ENCODE measurements at regions not wholly inside any gene's neighbourhood (a gene's known extent, or its start where the extent isn't known, plus 50 kb on each side); places are given as distances from the start of the nearest gene placed in this dataset.

GRCh38 chr2:104904889-104905288 is 51.0 kb downstream of the POU3F3 start:
- H3K4me1 Mint-ChIP-seq = no peaks in the 10 kb centered on the region
- no peak for ATAC-seq
- CTCF ChIA-PET = no interaction called here

GRCh38 chr2:104909317-104909716 is 55.4 kb downstream of the POU3F3 start:
- no peaks in the 10 kb centered on the region for H3K4me1 Mint-ChIP-seq
- no peak overlapping the region for H3K27ac Mint-ChIP-seq
- H3K36me3 Mint-ChIP-seq (ENCODE audit: low read depth) = no peaks in the 10 kb centered on the region
- DNase-seq = no peak
- intact Hi-C loops (cut with DNase I, micrococcal nuclease) = no loop called here
- CTCF ChIA-PET = interaction anchor here (0.8 kb wide), 1 partner anchor 76 kb away, joined by 3 read pairs; no protein-coding TSS in a partner anchor
- no peaks in the 10 kb centered on the region for H3K9me3 Mint-ChIP-seq (ENCODE audit: low read depth)
- no peak for ATAC-seq
- peaks cover 4% of the 10 kb centered on the region for H3K27me3 Mint-ChIP-seq
- POLR2A ChIA-PET = no interaction called here
- no peak overlapping the region for H3K4me3 Mint-ChIP-seq

More at GRCh38 chr2:104904889-104905288, 51.0 kb downstream of the POU3F3 start:
- DNase-seq = no peak
- Mint-ChIP-seq H3K4me3 (no peak overlapping the region), H3K27ac (no peak overlapping the region), H3K36me3 (ENCODE audit: low read depth) (no peaks in the 10 kb centered on the region), H3K9me3 (ENCODE audit: low read depth) (no peaks in the 10 kb centered on the region), H3K27me3 (peaks cover 4% of the 10 kb centered on the region)
- POLR2A ChIA-PET = no interaction called here
- intact Hi-C loops (cut with DNase I, micrococcal nuclease) = no loop called here

GRCh38 chr2:104914509-104914908 is 60.6 kb downstream of the POU3F3 start:
- intact Hi-C loops (cut with DNase I, micrococcal nuclease) = no loop called here
- no peak for DNase-seq
- no peak for ATAC-seq
- H3K9me3 Mint-ChIP-seq (ENCODE audit: low read depth) = no peaks in the 10 kb centered on the region
- CTCF ChIA-PET = no interaction called here
- H3K4me1 Mint-ChIP-seq = no peaks in the 10 kb centered on the region
- no peaks in the 10 kb centered on the region for H3K36me3 Mint-ChIP-seq (ENCODE audit: low read depth)
- H3K27me3 Mint-ChIP-seq = no peaks in the 10 kb centered on the region
- no peak overlapping the region for H3K4me3 Mint-ChIP-seq
- no peak overlapping the region for H3K27ac Mint-ChIP-seq
- POLR2A ChIA-PET = no interaction called here

GRCh38 chr2:104915107-104915793 is 61.3 kb downstream of the POU3F3 start:
- no peaks in the 10 kb centered on the region for H3K36me3 Mint-ChIP-seq (ENCODE audit: low read depth)
- CTCF ChIA-PET = no interaction called here
- no peaks in the 10 kb centered on the region for H3K4me1 Mint-ChIP-seq
- H3K27me3 Mint-ChIP-seq = peaks cover under 1% of the 10 kb centered on the region
- H3K9me3 Mint-ChIP-seq (ENCODE audit: low read depth) = no peaks in the 10 kb centered on the region
- H3K4me3 Mint-ChIP-seq = no peak overlapping the region
- H3K27ac Mint-ChIP-seq = no peak overlapping the region
- intact Hi-C loops (cut with DNase I, micrococcal nuclease) = no loop called here
- POLR2A ChIA-PET = no interaction called here
- ATAC-seq = no peak
- DNase-seq = no peak

- Mint-ChIP-seq H3K4me3 (no peak overlapping the region), H3K27me3 (peaks cover 4% of the 10 kb centered on the region), H3K4me1 (no peaks in the 10 kb centered on the region), H3K9me3 (ENCODE audit: low read depth) (peaks cover 10% of the 10 kb centered on the region), H3K36me3 (ENCODE audit: low read depth) (no peaks in the 10 kb centered on the region), H3K27ac (no peak overlapping the region)
- POLR2A ChIA-PET = no interaction called here
- CTCF ChIA-PET = no interaction called here
- ATAC-seq (no peak), DNase-seq (no peak)
- intact Hi-C loops (cut with DNase I, micrococcal nuclease) = no loop called here
These were observed 65.2 kb downstream of the POU3F3 start for GRCh38 chr2:104919127-104919526.

- Mint-ChIP-seq H3K4me1 (no peaks in the 10 kb centered on the region), H3K4me3 (no peak overlapping the region), H3K27ac (no peak overlapping the region), H3K27me3 (peaks cover 10% of the 10 kb centered on the region), H3K9me3 (ENCODE audit: low read depth) (peaks cover 10% of the 10 kb centered on the region), H3K36me3 (ENCODE audit: low read depth) (no peaks in the 10 kb centered on the region)
- intact Hi-C loops (cut with DNase I, micrococcal nuclease) = no loop called here
- DNase-seq (no peak), ATAC-seq (no peak)
- ChIA-PET POLR2A (no interaction called here), CTCF (interaction anchor here (1.4 kb wide), 1 partner anchor 118 kb away, joined by 3 read pairs; no protein-coding TSS in a partner anchor)
These were observed 69.8 kb downstream of the POU3F3 start for GRCh38 chr2:104923665-104924064.

GRCh38 chr2:104929663-104930062 is 75.7 kb downstream of the POU3F3 start:
- POLR2A ChIA-PET = no interaction called here

GRCh38 chr2:104930732-104931131 is 76.8 kb downstream of the POU3F3 start:
- Mint-ChIP-seq H3K4me3 (no peak overlapping the region), H3K36me3 (ENCODE audit: low read depth) (no peaks in the 10 kb centered on the region), H3K27me3 (peaks cover 5% of the 10 kb centered on the region), H3K4me1 (peaks cover 2% of the 10 kb centered on the region), H3K9me3 (ENCODE audit: low read depth) (no peaks in the 10 kb centered on the region), H3K27ac (no peak overlapping the region)
- POLR2A ChIA-PET = no interaction called here
- no peak for DNase-seq
- ATAC-seq = no peak
- intact Hi-C loops (cut with DNase I, micrococcal nuclease) = no loop called here
- CTCF ChIA-PET = no interaction called here

More at GRCh38 chr2:104929663-104930062, 75.7 kb downstream of the POU3F3 start:
- peak; percentile 22 for DNase-seq
- CTCF ChIA-PET = no interaction called here
- intact Hi-C loops (cut with DNase I, micrococcal nuclease) = no loop called here
- Mint-ChIP-seq H3K36me3 (ENCODE audit: low read depth) (no peaks in the 10 kb centered on the region), H3K4me1 (peaks cover 2% of the 10 kb centered on the region), H3K27ac (no peak overlapping the region), H3K27me3 (peaks cover 5% of the 10 kb centered on the region), H3K4me3 (no peak overlapping the region), H3K9me3 (ENCODE audit: low read depth) (no peaks in the 10 kb centered on the region)
- peak; percentile 49 for ATAC-seq

GRCh38 chr2:104932243-104932642 is 78.3 kb downstream of the POU3F3 start:
- CTCF ChIA-PET = no interaction called here
- Mint-ChIP-seq H3K4me3 (no peak overlapping the region), H3K36me3 (ENCODE audit: low read depth) (no peaks in the 10 kb centered on the region), H3K27me3 (peaks cover 1% of the 10 kb centered on the region), H3K4me1 (peaks cover 2% of the 10 kb centered on the region), H3K27ac (no peak overlapping the region), H3K9me3 (ENCODE audit: low read depth) (no peaks in the 10 kb centered on the region)
- intact Hi-C loops (cut with DNase I, micrococcal nuclease) = no loop called here
- ATAC-seq (no peak), DNase-seq (no peak)
- POLR2A ChIA-PET = no interaction called here

GRCh38 chr2:104933151-104933917 is 79.4 kb downstream of the POU3F3 start:
- POLR2A ChIA-PET = no interaction called here
- DNase-seq (no peak), ATAC-seq (no peak)
- peaks cover 1% of the 10 kb centered on the region for H3K27me3 Mint-ChIP-seq
- no peak overlapping the region for H3K4me3 Mint-ChIP-seq
- intact Hi-C loops (cut with DNase I, micrococcal nuclease) = no loop called here
- no peaks in the 10 kb centered on the region for H3K9me3 Mint-ChIP-seq (ENCODE audit: low read depth)
- no peak overlapping the region for H3K27ac Mint-ChIP-seq
- CTCF ChIA-PET = no interaction called here
- H3K36me3 Mint-ChIP-seq (ENCODE audit: low read depth) = no peaks in the 10 kb centered on the region
- peaks cover 8% of the 10 kb centered on the region for H3K4me1 Mint-ChIP-seq

GRCh38 chr2:104936527-104936926 is 82.6 kb downstream of the POU3F3 start:
- no peaks in the 10 kb centered on the region for H3K36me3 Mint-ChIP-seq (ENCODE audit: low read depth)
- ATAC-seq = no peak
- peaks cover 4% of the 10 kb centered on the region for H3K27me3 Mint-ChIP-seq
- no peak overlapping the region for H3K27ac Mint-ChIP-seq
- H3K4me3 Mint-ChIP-seq = no peak overlapping the region
- no peak for DNase-seq
- peaks cover 11% of the 10 kb centered on the region for H3K4me1 Mint-ChIP-seq
- no peaks in the 10 kb centered on the region for H3K9me3 Mint-ChIP-seq (ENCODE audit: low read depth)
- intact Hi-C loops (cut with DNase I, micrococcal nuclease) = no loop called here
- ChIA-PET POLR2A (no interaction called here), CTCF (no interaction called here)

- H3K36me3 Mint-ChIP-seq (ENCODE audit: low read depth) = no peaks in the 10 kb centered on the region
- intact Hi-C loops (cut with DNase I, micrococcal nuclease) = no loop called here
These were observed 84.5 kb downstream of the POU3F3 start for GRCh38 chr2:104938231-104938941.

More at GRCh38 chr2:104938231-104938941, 84.5 kb downstream of the POU3F3 start:
- Mint-ChIP-seq H3K27me3 (peaks cover 6% of the 10 kb centered on the region), H3K9me3 (ENCODE audit: low read depth) (no peaks in the 10 kb centered on the region), H3K27ac (no peak overlapping the region), H3K4me3 (no peak overlapping the region), H3K4me1 (peaks cover 9% of the 10 kb centered on the region)
- DNase-seq = peak; percentile 60
- ATAC-seq = peak; percentile 99
- POLR2A ChIA-PET = no interaction called here
- CTCF ChIA-PET = no interaction called here
